SU-DHL-6 (cell line): ENCODE measurements at regions not wholly inside any gene's neighbourhood (a gene's known extent, or its start where the extent isn't known, plus 50 kb on each side); places are given as distances from the start of the nearest gene placed in this dataset.
A peak's percentile ranks its signal among the peaks of the same experiment; 100 is the strongest.
"Not testable (repeated sequence)": the region's sequence is repeated elsewhere in the genome, so short reads cannot be mapped to it uniquely, and the experiment has no call there.

Experiments
- H2AFZ ChIP-seq: fragments of 200-600 bp; sonication (generic); 2 replicates; pipeline ENCODE4 v1.6.1; 2014; ENCODE audit warnings: low read depth, mild to moderate bottlenecking, moderate library complexity, mixed read lengths, antibody characterized with exemption, low read length; ENCODE audit not compliant: severe bottlenecking
- H3F3A ChIP-seq: fragments of 200-600 bp; shearing (Covaris generic); 2 replicates; pipeline ENCODE4 v1.6.0; 2016; ENCODE audit warnings: antibody characterized with exemption, mild to moderate bottlenecking; ENCODE audit not compliant: insufficient read depth
- H3K27ac ChIP-seq: fragments of 200-600 bp; sonication (generic); 2 replicates; pipeline ENCODE4 v1.5.1; 2016; ENCODE audit warnings: low read depth, mild to moderate bottlenecking, low read length, moderate library complexity, mixed read lengths
- H3K27me3 ChIP-seq: fragments of 200-600 bp; sonication (generic), shearing (Covaris generic); 2 replicates; pipeline ENCODE4 v1.6.0; 2014; ENCODE audit warnings: mild to moderate bottlenecking, low read length
- H3K36me3 ChIP-seq: fragments of 200-600 bp; sonication (generic); 2 replicates; pipeline ENCODE4 v1.6.1; 2014; ENCODE audit warnings: mild to moderate bottlenecking, low read length, mixed read lengths
- H3K4me2 ChIP-seq: fragments of 300-600, 200-600 bp; shearing (Covaris generic), sonication (generic); 2 replicates; pipeline ENCODE4 v1.6.0; 2014; ENCODE audit warnings: low read length, low read depth, mild to moderate bottlenecking; ENCODE audit not compliant: poor library complexity, severe bottlenecking
- H3K4me3 ChIP-seq: fragments of 200-600 bp; sonication (generic); 2 replicates; pipeline ENCODE4 v1.5.1; 2014; ENCODE audit warnings: antibody characterized with exemption, low read length, mild to moderate bottlenecking, mixed read lengths; ENCODE audit not compliant: insufficient read depth, poor library complexity, severe bottlenecking
- H3K79me2 ChIP-seq: fragments of 200-600 bp; sonication (generic); 2 replicates; pipeline ENCODE4 v1.6.1; 2014; ENCODE audit warnings: mild to moderate bottlenecking, low read length, moderate library complexity; ENCODE audit not compliant: insufficient read depth
- H3K9ac ChIP-seq: fragments of 200-600 bp; sonication (generic); 2 replicates; pipeline ENCODE4 v1.7.0; 2014; ENCODE audit warnings: mild to moderate bottlenecking, low read length
- H3K9me2 ChIP-seq: fragments of 200-600 bp; sonication (generic); replicated peaks from 2 replicates; pipeline ENCODE4 v1.6.1; 2014; ENCODE audit warnings: low read length; ENCODE audit not compliant: insufficient read depth
- H3K9me3 ChIP-seq: fragments of 200-600 bp; sonication (generic); 2 replicates; pipeline ENCODE4 v1.6.1; 2014; ENCODE audit warnings: low read length, mixed read lengths; ENCODE audit not compliant: insufficient read depth
- H4K20me1 ChIP-seq: fragments of 200-600 bp; sonication (generic); 2 replicates; pipeline ENCODE4 v1.6.1; 2014; ENCODE audit warnings: low read depth, mild to moderate bottlenecking, antibody characterized with exemption, low read length, moderate library complexity, mixed read lengths
- EZH2phosphoT487 ChIP-seq: fragments of 200-600 bp; sonication (generic), shearing (Covaris generic); conservative IDR thresholded peaks from 2 replicates; pipeline ENCODE4 v1.6.1; 2018; ENCODE audit warnings: mild to moderate bottlenecking, antibody characterized with exemption, low read length, moderate library complexity, mixed read lengths
- TF ChIP-seq, protein P1 (sequence below): fragments of 200-600 bp; sonication (generic); IDR thresholded peaks from one replicate; pipeline ENCODE4 v1.5.1; 2017; ENCODE audit warnings: antibody characterized with exemption, mild to moderate bottlenecking, low read length, moderate library complexity; ENCODE audit not compliant: insufficient read depth, poor library complexity, severe bottlenecking

DNA sequence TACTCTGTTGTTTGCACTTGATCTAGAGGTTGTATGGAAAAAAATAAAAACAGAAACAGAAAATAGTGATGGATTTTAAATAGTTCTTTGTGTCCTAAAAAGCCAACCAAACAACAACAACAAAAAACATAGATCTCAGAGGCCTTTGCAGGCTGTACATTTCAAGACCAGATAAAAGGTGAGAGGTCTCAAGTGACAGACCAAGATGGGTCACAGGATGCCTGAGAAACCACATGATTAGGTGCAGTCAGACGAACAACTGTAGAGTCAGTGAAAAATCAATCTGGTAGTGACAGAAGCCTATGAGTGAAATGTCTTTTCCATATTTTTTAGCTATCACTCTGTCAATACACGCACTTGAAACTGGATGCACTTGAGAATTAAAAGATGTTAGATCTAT is 193.5 kb upstream of the SAMSN1 start:
- Histone ChIP-seq H3K4me2 (no peak overlapping the region), H3K4me3 (no peak overlapping the region), H3K27me3 (no peaks in the 10 kb centered on the region), H3K9me3 (no peaks in the 10 kb centered on the region), H3F3A (no peaks in the 10 kb centered on the region), H3K36me3 (no peaks in the 10 kb centered on the region), H4K20me1 (no peaks in the 10 kb centered on the region), H2AFZ (no peak overlapping the region), H3K9ac (no peak overlapping the region), H3K9me2 (no peaks in the 10 kb centered on the region), H3K27ac (no peak overlapping the region), H3K79me2 (no peaks in the 10 kb centered on the region)
- TF ChIP-seq EZH2phosphoT487 = no peak
- TF ChIP-seq, protein P1, sequence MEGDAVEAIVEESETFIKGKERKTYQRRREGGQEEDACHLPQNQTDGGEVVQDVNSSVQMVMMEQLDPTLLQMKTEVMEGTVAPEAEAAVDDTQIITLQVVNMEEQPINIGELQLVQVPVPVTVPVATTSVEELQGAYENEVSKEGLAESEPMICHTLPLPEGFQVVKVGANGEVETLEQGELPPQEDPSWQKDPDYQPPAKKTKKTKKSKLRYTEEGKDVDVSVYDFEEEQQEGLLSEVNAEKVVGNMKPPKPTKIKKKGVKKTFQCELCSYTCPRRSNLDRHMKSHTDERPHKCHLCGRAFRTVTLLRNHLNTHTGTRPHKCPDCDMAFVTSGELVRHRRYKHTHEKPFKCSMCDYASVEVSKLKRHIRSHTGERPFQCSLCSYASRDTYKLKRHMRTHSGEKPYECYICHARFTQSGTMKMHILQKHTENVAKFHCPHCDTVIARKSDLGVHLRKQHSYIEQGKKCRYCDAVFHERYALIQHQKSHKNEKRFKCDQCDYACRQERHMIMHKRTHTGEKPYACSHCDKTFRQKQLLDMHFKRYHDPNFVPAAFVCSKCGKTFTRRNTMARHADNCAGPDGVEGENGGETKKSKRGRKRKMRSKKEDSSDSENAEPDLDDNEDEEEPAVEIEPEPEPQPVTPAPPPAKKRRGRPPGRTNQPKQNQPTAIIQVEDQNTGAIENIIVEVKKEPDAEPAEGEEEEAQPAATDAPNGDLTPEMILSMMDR = no peak

DNA sequence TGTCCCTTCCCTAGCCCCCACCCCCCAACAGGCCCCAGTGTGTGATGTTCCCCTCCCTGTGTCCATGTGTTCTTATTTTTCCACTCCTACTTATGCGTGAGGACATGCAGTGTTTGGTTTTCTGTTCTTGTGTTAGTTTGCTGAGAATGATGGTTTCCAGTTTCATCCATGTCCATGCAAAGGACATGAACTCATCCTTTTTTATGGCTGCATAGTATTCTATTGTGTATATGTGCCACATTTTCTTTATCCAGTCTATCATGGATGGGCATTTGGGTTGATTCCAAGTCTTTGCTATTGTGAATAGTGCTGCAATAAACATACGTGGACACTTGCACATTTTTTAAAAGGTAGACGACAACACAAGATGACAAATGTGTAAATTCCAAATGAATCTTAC is 192.5 kb upstream of the SAMSN1 start:
- H3K9ac ChIP-seq, H3K36me3 ChIP-seq, H3K9me3 ChIP-seq, H3K4me2 ChIP-seq, H3K27me3 ChIP-seq, H2AFZ ChIP-seq, H4K20me1 ChIP-seq, H3F3A ChIP-seq, H3K79me2 ChIP-seq, H3K4me3 ChIP-seq, H3K9me2 ChIP-seq, H3K27ac ChIP-seq: not testable (repeated sequence)

DNA sequence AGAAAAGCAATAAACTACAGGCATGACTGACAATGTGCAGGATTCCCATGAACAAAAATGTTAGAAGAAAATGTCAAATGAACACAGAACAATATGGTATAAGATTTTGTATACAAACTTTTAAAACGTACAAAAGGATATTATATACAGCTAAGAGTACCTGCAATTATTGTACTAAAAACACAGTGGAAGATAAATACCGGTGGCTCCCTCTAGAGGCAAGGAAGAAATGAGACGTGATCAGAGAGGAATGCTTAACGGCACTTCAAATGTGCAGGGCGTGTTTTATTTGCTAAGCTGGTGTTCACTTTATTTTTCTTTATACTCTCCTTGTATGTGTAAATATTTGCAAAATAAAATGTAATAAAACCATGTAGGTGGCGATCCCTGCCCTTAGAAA is 191.8 kb upstream of the SAMSN1 start:
- Histone ChIP-seq H3F3A (no peaks in the 10 kb centered on the region), H3K36me3 (no peaks in the 10 kb centered on the region), H3K79me2 (no peaks in the 10 kb centered on the region), H3K4me2 (no peak overlapping the region), H3K9ac (no peak overlapping the region), H3K4me3 (no peak overlapping the region), H2AFZ (peak overlapping the region; percentile 67), H3K27ac (no peak overlapping the region), H3K9me2 (no peaks in the 10 kb centered on the region), H3K9me3 (no peaks in the 10 kb centered on the region), H4K20me1 (no peaks in the 10 kb centered on the region), H3K27me3 (no peaks in the 10 kb centered on the region)
- TF ChIP-seq, protein P1 = peak; percentile 50
- no peak for TF ChIP-seq EZH2phosphoT487

DNA sequence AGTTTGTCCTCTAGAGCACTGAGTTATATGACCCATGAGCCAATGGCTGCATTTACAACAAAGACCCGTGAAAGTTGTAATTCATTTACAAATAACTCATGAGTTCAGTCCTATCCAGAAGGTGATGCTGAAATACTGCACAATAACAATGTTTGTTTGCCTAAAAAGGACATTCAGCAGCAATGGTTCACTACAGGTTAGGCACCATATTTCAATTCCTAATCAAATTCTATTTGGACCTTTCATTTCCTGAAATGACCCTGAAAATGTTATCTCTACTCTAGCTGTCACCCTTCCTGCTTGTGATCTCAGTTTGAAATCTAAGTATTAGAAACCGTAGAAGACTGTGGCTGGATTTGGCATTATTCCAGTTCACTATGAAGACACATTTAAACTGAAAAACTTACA is 191.2 kb upstream of the SAMSN1 start:
- no peaks in the 10 kb centered on the region for H3K9me3 ChIP-seq
- no peaks in the 10 kb centered on the region for H4K20me1 ChIP-seq
- no peaks in the 10 kb centered on the region for H3K36me3 ChIP-seq
- H2AFZ ChIP-seq = peak overlapping the region; percentile 67
- H3K9ac ChIP-seq = no peak overlapping the region
- no peaks in the 10 kb centered on the region for H3F3A ChIP-seq
- no peak overlapping the region for H3K4me2 ChIP-seq
- TF ChIP-seq, protein P1 = no peak
- no peak for TF ChIP-seq EZH2phosphoT487
- no peak overlapping the region for H3K4me3 ChIP-seq
- no peaks in the 10 kb centered on the region for H3K79me2 ChIP-seq
- peak overlapping the region; percentile 21; the same call in 1 of the 2 replicates for H3K27ac ChIP-seq
- H3K9me2 ChIP-seq = no peaks in the 10 kb centered on the region
- no peaks in the 10 kb centered on the region for H3K27me3 ChIP-seq
